SKM-1 (cell line): ENCODE measurements at regions not wholly inside any gene's neighbourhood (a gene's known extent, or its start where the extent isn't known, plus 50 kb on each side); places are given as distances from the start of the nearest gene placed in this dataset.

Experiments used
- DNase-seq: peaks from one replicate; lab custom pipeline; 2025; ENCODE audit not compliant: unreplicated experiment; lab: John Stamatoyannopoulos, UW

- no peak for DNase-seq
These were observed 77.0 kb upstream of the PGRMC2 start for GRCh38 chr4:128364565-128364964.

DNA sequence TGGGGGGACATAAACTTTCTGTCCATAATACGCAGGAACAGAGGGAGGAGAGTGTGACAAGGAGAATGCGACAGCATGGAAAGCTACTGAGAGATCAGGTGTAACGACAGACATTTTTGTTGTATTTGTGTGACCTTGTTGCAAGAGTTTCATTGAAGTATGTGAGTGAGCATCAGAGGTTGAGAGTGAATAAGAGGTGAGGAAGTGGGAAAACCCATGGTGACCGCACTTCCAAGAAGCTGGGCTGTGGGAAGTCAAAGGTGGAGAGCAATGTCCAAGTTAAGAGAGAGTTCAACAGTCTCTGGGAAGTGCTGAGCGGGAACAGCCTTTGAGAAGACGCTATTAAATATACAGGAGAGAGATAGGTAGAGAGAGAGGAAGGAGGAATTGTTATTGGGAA is 76.4 kb upstream of the PGRMC2 start:
- DNase-seq = no peak

DNA sequence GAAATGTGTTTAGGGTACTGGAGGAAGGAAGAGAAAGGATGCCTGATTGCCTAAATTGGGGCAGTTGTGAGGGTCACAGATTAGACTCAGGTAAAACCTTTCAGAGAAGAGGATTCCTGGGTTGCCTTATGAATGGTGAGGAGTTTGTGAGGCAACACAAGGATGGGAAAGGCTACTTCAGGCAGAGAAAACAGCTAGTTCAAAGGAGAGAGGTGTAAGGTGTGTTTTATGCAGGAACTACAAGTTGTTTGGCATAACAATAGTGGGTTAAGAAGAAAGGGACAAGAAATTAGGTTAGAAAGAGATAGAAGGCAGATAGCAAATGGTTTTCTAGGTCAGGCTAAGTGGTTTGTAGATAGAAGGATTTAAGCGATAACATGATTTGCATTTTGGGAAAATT is 75.1 kb upstream of the PGRMC2 start:
- DNase-seq = no peak

GRCh38 chr4:128359422-128359821 is 71.8 kb upstream of the PGRMC2 start:
- no peak for DNase-seq

DNA sequence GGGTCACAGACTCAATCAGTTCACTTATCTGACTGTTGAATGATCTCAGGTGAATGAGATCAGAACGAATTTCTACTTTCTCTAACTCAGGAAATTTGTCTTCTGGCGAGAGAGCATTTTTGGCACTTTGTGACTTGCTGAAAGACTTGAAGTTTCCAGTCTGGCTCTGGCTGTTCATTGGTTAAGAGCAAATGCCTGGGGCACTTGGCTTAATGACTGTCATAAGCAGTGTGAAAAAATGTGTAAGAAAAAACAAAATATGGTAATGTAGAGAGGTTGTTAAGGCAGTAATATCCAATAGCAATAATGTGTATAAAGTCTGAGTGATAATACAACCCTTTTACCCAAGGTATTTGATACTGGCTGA is 71.3 kb upstream of the PGRMC2 start:
- DNase-seq = no peak

GRCh38 chr4:128358231-128358912 is 70.8 kb upstream of the PGRMC2 start:
- DNase-seq = no peak

- no peak for DNase-seq
These were observed 69.7 kb upstream of the PGRMC2 start for GRCh38 chr4:128357286-128357685.

DNA sequence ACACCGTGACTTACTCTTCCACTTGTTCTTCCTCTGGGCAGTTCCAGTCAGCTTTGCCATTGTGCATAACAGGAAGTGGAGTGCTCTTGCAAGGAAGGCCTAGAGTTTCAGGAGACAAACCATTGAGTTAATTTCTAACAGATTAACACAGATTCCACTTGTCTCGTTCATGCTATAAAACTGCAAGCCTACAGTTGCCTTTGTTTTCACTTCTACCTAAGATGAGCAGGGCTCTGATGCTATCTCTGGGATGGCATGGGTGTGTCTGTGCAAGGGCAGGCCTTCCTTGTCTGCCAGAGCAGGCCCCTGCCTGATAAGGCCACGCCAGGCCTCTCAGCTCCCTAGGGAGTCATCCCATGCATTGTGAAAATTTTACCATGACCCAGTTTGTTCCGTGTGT is 67.7 kb upstream of the PGRMC2 start:
- no peak for DNase-seq

DNA sequence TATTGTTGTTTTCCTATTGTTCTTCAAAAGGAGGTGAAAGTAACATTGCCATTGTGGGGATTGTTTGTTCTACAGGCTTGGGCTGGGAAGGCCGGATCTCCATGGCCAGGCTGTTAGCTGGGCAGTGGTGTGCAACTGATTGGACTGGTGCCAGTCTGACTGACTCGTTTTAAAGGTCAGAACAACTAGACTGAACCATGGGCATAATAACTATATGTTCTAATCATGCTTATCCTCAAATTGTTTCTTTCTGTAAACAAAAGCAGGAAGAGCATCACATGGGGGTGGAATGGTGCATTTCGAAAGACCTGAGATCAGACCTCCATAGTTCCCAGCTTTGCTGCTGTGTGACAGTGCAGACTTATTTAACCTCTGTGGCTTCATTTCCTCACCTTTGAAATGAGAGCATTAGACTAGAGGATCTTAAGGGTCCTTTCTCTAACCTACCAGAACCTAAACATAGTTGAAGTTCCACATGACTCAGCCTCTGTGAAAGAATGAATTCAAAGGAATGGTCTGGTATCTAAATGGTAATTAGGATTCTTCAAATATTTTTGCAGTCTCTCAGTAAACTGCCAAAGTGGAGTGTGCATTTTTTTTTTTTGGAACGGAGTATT is 66.7 kb upstream of the PGRMC2 start:
- DNase-seq = no peak

DNA sequence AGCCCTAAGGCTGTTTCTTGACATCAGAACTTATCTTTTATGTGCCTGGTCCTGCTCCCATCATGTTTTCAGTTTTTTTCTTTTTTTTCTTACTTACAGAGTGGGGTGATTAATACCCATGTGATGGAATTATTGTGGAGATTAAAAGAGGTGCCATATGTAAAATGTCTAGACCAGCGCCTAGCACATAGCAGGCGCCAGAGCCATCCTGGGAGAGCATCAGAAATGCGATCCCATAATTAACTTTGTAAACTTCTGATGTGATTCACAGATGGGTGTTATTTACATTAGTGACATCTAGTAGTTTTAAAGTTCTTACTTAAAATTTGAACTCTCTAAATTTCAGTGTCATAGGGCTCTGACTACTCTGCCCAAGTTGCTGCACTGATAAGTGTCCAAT is 66.2 kb upstream of the PGRMC2 start:
- no peak for DNase-seq

DNA sequence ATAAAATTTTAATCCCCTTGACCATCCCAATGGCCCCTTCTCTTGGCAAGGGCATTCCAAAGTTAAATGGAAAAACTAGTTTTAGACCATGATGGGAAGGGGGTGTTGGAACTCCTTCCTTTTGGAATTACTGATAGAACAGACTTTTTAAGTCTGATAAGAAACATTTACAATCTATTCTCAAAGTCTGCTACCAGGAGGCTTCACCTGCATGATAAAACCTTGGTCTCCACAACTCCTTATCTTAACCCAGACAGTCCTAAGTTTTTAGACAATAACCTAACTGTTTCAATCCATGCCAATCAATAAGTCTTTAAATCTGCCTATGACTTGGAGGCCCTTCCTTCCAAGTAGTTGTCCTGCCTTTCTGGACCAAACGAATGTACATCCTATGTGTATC is 63.9 kb upstream of the PGRMC2 start:
- no peak for DNase-seq

DNA sequence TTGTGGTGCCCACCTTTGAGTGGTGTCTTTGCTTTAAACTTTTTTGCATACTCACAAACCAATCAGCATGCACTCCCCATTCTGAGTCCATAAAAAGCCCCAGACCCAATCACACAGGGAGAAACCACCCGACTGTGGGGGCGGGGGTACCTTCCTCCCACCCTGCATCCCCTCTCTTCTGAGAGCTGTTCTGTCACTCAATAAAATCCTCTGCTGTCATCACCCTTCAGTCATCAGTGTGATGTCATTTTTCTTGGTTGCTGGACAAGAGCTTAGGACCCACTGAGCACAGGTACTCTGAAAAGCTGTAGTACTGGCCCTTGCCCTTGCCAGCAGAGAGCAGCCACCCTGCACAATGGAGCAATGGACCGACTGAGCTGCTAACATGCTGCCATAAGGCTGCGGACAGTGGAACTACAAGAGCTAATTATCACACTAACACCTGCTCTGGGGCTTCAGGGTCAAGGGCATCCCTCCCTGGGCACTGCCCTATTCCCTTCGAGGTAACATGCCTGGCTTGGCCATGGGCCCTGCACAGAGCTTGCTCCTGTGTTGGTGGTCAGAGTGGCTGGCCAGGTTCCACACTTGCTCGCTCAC is 62.9 kb upstream of the PGRMC2 start:
- no peak for DNase-seq

DNA sequence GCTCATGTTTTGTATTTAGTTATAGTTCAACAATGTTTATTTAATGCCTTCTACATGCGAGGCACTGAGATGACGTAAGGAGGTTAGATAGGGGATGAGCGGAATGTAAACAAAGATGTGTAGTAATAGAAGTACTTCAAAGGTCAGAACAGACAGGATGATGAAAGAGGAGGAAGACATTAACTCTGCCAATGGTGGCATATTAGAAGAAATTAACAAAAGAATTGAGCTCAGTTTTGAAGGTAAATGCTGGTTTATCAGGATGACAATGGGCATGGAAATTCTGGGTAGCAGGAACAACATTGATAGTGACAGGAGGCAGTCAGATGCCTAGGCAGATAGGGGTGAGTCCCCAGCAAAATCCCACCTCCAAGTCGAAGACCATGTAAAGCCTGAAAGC is 62.3 kb upstream of the PGRMC2 start:
- no peak for DNase-seq

DNA sequence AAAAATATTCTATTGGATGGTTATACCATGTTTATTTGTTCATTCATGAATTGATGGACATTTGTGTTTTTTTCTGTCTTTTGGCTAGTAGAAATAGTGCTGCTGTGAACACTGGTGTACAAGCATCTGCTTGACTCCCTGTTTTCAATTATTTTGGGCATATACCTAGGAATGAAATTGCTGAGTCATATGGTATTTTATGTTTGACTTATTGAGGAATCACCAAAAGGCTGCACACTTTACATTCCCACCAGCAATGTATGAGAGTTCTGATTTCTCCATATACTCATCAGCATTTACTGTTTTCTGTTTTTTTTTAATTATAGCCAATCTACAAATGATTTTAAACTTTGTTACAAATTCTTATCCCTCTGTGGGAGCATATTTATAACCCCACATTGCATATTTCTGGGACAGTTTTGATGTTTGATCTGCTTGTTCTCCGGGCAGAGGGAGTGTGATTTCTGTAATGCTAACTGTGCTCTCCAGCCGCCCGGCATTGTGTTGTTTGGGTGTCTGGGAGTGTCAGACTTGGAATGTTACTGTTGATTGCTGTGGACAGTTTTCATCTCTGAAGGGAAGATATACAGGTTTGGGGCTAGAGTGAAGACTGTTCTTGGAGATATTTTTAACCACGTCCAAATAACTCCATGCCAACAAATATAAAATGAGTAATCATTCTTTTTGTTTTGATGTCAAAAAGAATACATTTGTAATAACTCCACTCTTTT is 60.5 kb upstream of the PGRMC2 start:
- no peak for DNase-seq

- no peak for DNase-seq
These were observed 59.7 kb upstream of the PGRMC2 start for GRCh38 chr4:128347175-128347868.

DNA sequence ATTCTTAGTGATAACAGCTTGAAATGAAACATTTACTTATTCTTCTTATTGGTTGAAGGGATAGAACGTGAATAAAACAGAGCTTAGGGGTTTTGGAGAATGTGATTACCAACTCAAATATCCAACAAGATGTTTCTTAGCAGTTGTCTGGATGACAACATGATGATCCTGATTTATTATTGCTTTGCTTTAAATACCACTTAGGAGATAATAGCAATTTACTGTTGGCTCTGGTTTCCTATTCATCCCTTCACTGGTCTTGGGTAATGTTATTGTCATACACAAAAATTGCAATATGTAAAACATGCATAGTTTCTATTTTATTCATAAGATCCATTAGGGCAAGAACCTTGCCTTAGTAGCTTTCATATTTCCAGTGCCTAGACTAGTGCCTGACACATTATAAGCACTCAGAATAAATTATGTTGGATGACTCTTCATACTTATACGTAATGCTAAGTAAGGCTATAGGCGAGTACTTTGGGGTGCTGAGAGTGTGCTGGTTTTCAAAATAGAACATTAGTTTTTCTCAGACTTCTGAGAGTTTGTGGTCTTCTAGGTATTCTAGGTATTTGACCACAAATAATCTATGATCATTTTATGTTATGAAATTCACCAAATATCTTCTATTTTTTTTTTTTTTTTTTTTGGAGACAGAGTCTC is 58.6 kb upstream of the PGRMC2 start:
- DNase-seq = no peak

- DNase-seq = no peak
These were observed 58.0 kb upstream of the PGRMC2 start for GRCh38 chr4:128345650-128346049.

- DNase-seq = no peak
These were observed 55.1 kb upstream of the PGRMC2 start for GRCh38 chr4:128342762-128343161.

- no peak for DNase-seq
These were observed 54.0 kb upstream of the PGRMC2 start for GRCh38 chr4:128341634-128342033.

- no peak for DNase-seq
These were observed 51.2 kb upstream of the PGRMC2 start for GRCh38 chr4:128338634-128339355.
